Esophagus (tissue), 2 donors: ENCODE measurements at regions not wholly inside any gene's neighbourhood (a gene's known extent, or its start where the extent isn't known, plus 50 kb on each side); places are given as distances from the start of the nearest gene placed in this dataset.

Experiments
- H3K27ac ChIP-seq, 2 donors: one replicate each; pipeline ENCODE4 v1.5.1; 2013; ENCODE audit warnings: low read depth in 2 of 2, mild to moderate bottlenecking in 2 of 2, inconsistent platforms in 1 of 2, low read length in 1 of 2, moderate library complexity in 1 of 2
- H3K27me3 ChIP-seq, 2 donors: one replicate each; pipeline ENCODE4 v1.6.1; 2013; ENCODE audit warnings: low read length in 2 of 2, control low read depth in 1 of 2, mild to moderate bottlenecking in 1 of 2; ENCODE audit not compliant: insufficient read depth in 2 of 2, control insufficient read depth in 1 of 2
- H3K36me3 ChIP-seq, 2 donors: one replicate each; pipeline ENCODE4 v1.6.1; 2013; ENCODE audit warnings: low read length in 1 of 2; ENCODE audit not compliant: control insufficient read depth in 2 of 2, insufficient read depth in 2 of 2
- H3K4me1 ChIP-seq, 2 donors: one replicate each; pipeline ENCODE4 v1.6.1; 2013; ENCODE audit warnings: low read length in 1 of 2; ENCODE audit not compliant: control insufficient read depth in 2 of 2, insufficient read depth in 2 of 2
- H3K4me3 ChIP-seq, 2 donors: one replicate each; pipeline ENCODE4 v1.5.1; 2013; ENCODE audit warnings: low read length in 2 of 2, mild to moderate bottlenecking in 2 of 2, low read depth in 1 of 2, moderate library complexity in 1 of 2
- H3K9me3 ChIP-seq, 2 donors: one replicate each; pipeline ENCODE4 v1.6.1; 2013; ENCODE audit warnings: mild to moderate bottlenecking in 2 of 2, low read depth in 1 of 2, low read length in 1 of 2, moderate library complexity in 1 of 2; ENCODE audit not compliant: control insufficient read depth in 2 of 2, insufficient read depth in 1 of 2
- WGBS, 2 donors: extraction: QIAGEN DNeasy Blood & Tissue Kit; methylation state at CpG; one replicate each; pipeline ENCODE4 v1.1.7; 2013; 5-methylcytosine and 5-hydroxymethylcytosine counted together
- donor health status: healthy with polysubstance abuse.
- donor health status: Bipolar disorder and iron deficiency.

- Histone ChIP-seq H3K9me3 (no peaks in the 10 kb centered on the region), H3K27me3 (no peaks in the 10 kb centered on the region), H3K27ac (no peak overlapping the region), H3K4me1 (peaks cover 0 to 3% of the 10 kb centered on the region in 2 donors), H3K36me3 (no peaks in the 10 kb centered on the region), H3K4me3 (no peak overlapping the region)
- 43 to 51% methylated on average over 2 of the region's 2 CpGs for WGBS, 2 donors
These were observed 848.2 kb downstream of the DHX35 start for GRCh38 chr20:39810309-39810708.

GRCh38 chr20:39808613-39809012, 846.5 kb downstream of the DHX35 start:
- no peaks in the 10 kb centered on the region for H3K27me3 ChIP-seq
- no peaks in the 10 kb centered on the region for H3K9me3 ChIP-seq
- no peaks in the 10 kb centered on the region for H3K36me3 ChIP-seq
- peaks cover 0 to 3% of the 10 kb centered on the region in 2 donors for H3K4me1 ChIP-seq
- WGBS, 2 donors, result 34 to 41% methylated on average over 1 of the region's 1 CpG
- no peak overlapping the region for H3K4me3 ChIP-seq
- no peak overlapping the region for H3K27ac ChIP-seq

DNA sequence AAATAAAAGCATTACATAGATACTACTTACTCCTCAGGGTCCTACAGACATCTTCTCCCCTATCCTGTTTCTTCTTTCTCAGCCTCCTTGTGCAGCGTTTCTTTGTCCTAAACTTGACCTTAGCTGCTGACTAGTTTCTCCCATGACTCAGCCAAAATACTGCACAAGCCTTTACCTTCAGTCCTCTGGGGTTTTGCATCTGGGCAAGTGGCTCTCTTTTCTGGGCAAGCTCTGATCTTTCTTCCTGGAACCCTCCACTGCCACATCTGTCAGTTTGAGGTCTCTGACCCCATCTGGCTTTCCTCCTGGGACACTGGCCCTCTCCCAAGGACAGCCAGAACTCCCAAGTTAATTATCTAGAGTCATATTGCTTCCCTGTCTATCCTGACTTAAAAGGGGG, 838.4 kb downstream of the DHX35 start:
- WGBS, 2 donors, result 11 to 13% methylated on average over 1 of the region's 1 CpG
- Histone ChIP-seq H3K36me3 (no peaks in the 10 kb centered on the region), H3K27me3 (no peaks in the 10 kb centered on the region), H3K27ac (no peak overlapping the region), H3K4me3 (no peak overlapping the region), H3K4me1 (peaks cover 0 to 2% of the 10 kb centered on the region in 2 donors), H3K9me3 (no peaks in the 10 kb centered on the region)

DNA sequence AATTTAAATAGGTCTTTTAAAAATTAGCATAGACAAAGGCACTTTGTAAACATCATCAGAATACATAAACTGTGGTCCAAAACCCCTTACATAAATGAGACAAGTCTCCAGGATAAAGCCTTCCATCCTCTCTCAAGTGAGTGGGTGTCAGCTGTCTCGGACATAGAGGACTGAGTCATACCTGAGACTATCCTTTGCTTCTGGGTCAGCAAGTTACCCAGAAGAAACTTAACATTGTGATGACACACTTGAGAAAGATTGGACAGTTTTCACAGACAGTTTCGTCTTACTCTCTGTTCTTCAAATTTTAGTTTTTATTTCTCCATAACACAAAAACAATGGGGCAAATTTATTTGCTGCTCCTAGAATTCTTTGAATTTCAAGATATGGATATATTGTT, 838.0 kb downstream of the DHX35 start:
- no peaks in the 10 kb centered on the region for H3K9me3 ChIP-seq
- no peaks in the 10 kb centered on the region for H3K27me3 ChIP-seq
- H3K27ac ChIP-seq, result peak overlapping the region in 1 of 2 donors; percentile 22
- no peak overlapping the region for H3K4me3 ChIP-seq
- WGBS, 2 donors, result 54% methylated on average over 2 of the region's 2 CpGs
- H3K4me1 ChIP-seq, result peaks cover 0 to 2% of the 10 kb centered on the region in 2 donors
- H3K36me3 ChIP-seq, result no peaks in the 10 kb centered on the region

DNA sequence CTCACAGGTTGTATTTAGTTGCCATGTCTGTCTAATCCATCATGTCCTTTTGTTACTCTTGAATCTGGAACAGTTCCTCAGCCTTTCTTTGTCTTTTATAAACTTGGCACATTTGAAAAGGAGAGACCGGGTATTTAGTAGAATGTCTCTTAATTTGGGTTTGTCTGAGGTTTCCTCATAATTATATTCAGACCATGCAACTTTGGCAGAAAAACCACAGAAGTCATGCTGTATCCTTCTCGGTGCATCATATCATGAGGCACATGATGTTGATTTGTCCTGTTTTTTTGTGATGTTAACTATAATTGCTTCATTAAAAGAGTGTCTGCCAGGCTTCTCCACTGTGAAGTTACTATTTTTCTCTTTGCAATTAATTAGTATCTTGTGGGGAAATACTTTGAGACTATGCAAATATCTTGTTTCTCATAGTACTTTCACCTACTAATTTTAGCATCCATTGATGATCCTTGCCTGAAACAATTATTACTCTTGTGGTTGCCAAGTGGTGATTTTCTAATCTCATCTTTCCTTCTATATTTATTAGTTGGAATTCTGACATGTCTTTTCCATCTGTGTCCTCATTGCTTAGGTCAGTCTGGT, 837.3 kb downstream of the DHX35 start:
- Histone ChIP-seq H3K27me3 (no peaks in the 10 kb centered on the region), H3K4me3 (no peak overlapping the region), H3K4me1 (peaks cover 0 to 2% of the 10 kb centered on the region in 2 donors), H3K36me3 (no peaks in the 10 kb centered on the region), H3K27ac (no peak overlapping the region), H3K9me3 (no peaks in the 10 kb centered on the region)
- 55 to 61% methylated on average over 2 of the region's 2 CpGs for WGBS, 2 donors

GRCh38 chr20:39795401-39796272, 833.5 kb downstream of the DHX35 start:
- Histone ChIP-seq H3K4me1 (peaks cover 0 to 1% of the 10 kb centered on the region in 2 donors), H3K9me3 (no peaks in the 10 kb centered on the region), H3K36me3 (no peaks in the 10 kb centered on the region), H3K4me3 (no peak overlapping the region), H3K27me3 (no peaks in the 10 kb centered on the region), H3K27ac (no peak overlapping the region)
- 50 to 63% methylated on average over 3 of the region's 3 CpGs for WGBS, 2 donors

DNA sequence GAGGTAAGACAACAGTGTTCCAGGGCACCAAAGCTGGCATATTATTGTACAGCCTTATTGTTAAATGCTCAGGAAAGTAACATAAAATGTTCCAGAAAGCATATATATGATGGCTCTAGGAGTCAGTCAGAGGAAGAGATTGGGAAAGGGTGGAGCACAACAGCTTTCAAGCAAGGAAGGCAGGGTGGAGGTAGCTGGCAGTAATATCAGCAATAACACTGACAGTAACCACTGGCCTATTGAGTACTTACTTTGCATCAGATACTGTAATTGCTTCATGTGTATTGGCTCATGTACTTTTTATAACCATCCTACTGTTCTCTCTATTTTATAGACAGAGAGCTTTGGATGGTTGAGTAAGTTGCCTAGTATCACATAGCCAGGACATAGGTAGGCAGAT, 830.2 kb downstream of the DHX35 start:
- Histone ChIP-seq H3K36me3 (no peaks in the 10 kb centered on the region), H3K27ac (no peak overlapping the region), H3K4me1 (no peaks in the 10 kb centered on the region), H3K27me3 (no peaks in the 10 kb centered on the region), H3K9me3 (peaks cover 0 to 2% of the 10 kb centered on the region in 2 donors), H3K4me3 (no peak overlapping the region)

DNA sequence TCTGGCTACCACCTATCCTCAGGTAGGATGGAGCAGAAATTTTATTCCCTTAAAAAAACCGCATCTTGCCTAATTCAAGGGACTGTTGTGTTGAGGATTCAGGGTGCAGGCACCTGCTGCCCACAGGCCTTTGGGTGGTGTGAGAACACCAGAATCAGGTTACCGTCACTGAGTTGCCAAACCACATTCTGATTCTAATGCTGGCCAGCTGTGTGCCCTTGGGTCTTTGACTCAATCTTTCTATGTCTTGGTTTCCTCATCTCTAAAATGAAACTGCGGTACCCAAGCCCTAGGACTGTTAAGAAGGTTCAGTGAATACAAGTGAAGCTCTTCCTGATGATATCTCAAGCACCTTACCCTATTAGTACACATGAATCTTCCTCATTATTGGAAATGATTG, 827.3 kb downstream of the DHX35 start:
- 85 to 94% methylated on average over 3 of the region's 3 CpGs for WGBS, 2 donors
- H3K4me1 ChIP-seq, result no peaks in the 10 kb centered on the region
- H3K9me3 ChIP-seq, result peaks cover 0 to 2% of the 10 kb centered on the region in 2 donors

DNA sequence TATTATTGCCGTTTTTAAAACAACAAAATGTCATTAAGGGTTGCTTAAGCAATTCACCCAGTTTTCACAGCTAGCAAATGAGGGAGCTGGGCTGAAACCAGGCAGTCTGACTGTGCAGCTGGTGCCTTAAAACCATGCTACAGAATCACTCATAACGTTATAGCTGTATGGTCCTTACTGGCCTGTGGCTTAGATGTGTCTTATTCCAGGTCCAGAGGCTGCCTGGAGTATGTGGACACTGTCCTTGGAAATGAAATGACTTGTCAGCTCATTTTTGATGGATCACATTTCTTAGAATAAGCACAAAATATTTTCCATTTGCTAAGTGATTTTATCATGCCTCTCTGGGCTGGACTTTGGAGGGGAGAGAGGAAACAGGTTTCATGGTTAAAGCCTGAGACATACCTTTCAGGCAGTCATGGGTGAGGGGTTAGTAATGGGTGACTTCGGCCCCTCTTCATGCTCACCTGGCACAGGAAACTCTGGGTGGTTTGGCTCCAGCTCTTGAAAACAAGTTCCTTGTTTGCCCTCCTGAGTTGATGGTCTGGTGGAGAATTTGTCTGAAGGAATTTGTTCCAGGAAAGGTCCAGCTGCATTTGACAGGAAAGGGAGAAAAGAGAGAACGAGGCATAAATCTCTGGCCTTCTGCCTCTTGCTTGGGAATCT, 823.2 kb downstream of the DHX35 start:
- Histone ChIP-seq H3K4me3 (no peak overlapping the region), H3K27me3 (no peaks in the 10 kb centered on the region)
- WGBS, 2 donors, result 61 to 71% methylated on average over 4 of the region's 4 CpGs

More for the DNA sequence above, 827.3 kb downstream of the DHX35 start:
- no peak overlapping the region for H3K4me3 ChIP-seq
- no peak overlapping the region for H3K27ac ChIP-seq
- no peaks in the 10 kb centered on the region for H3K36me3 ChIP-seq
- no peaks in the 10 kb centered on the region for H3K27me3 ChIP-seq

More for the DNA sequence above, 823.2 kb downstream of the DHX35 start:
- Histone ChIP-seq H3K4me1 (no peaks in the 10 kb centered on the region), H3K9me3 (peaks cover 0 to 2% of the 10 kb centered on the region in 2 donors), H3K36me3 (no peaks in the 10 kb centered on the region), H3K27ac (no peak overlapping the region)
